ENCODE measurements at regions not wholly inside any gene's neighbourhood (a gene's known extent, or its start where the extent isn't known, plus 50 kb on each side); places are given as distances from the start of the nearest gene placed in this dataset.

DNA sequence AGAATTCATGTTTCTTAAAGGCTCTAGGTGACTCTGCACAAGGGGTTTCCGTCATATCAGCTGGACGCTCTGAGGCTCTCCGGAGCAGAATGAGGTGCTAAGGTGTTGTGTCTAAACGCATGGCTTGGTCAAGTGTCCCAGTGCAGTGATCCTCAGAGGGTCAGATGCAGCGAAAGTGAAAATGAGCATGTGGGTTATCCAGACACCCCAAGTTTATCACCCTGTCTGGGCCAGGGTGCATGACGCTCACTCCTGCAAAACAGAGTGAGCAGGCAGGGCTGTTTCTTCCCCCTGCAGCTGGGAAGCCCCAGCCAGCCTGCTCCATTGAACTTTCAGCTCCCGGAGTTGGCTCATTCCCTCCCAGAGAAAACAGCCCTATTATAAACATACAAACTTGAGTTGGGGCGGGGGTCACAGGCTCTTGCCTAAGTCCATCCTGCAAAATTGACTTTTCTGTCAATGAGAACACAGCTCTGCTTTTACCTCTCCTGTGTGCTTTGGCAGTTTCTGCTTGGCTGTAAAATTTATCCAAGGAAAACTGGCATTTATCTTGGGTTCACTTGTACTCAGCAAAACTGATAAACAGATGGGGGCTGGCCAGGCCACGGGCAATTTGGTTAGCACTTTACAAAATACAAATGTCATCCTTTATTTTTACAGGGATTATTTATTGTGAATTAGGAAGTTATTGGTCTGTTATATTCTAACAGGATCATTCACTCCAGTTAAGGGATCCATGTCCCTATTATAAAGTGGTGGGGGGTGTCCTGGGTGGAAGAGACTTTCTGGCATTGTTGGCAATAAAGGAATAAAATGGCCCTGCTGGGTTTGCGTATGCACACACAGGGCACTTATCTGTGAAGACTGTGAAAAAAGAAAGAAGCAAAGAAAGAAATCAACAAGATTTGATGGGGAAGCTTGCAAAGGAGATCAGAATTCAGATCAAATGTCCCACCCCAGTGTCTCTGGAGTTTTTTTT, 154.9 kb downstream of the FOXA2 start:
- TF ChIP-seq, protein P1, sequence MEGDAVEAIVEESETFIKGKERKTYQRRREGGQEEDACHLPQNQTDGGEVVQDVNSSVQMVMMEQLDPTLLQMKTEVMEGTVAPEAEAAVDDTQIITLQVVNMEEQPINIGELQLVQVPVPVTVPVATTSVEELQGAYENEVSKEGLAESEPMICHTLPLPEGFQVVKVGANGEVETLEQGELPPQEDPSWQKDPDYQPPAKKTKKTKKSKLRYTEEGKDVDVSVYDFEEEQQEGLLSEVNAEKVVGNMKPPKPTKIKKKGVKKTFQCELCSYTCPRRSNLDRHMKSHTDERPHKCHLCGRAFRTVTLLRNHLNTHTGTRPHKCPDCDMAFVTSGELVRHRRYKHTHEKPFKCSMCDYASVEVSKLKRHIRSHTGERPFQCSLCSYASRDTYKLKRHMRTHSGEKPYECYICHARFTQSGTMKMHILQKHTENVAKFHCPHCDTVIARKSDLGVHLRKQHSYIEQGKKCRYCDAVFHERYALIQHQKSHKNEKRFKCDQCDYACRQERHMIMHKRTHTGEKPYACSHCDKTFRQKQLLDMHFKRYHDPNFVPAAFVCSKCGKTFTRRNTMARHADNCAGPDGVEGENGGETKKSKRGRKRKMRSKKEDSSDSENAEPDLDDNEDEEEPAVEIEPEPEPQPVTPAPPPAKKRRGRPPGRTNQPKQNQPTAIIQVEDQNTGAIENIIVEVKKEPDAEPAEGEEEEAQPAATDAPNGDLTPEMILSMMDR (IDR thresholded peaks at IDR 0.05) = no peak
- TF ChIP-seq POLR2A (IDR thresholded peaks at IDR 0.05) = no peak

All from breast epithelium (tissue), 3 donors.